ENCODE measurements at regions not wholly inside any gene's neighbourhood (a gene's known extent, or its start where the extent isn't known, plus 50 kb on each side); places are given as distances from the start of the nearest gene placed in this dataset.

DNA sequence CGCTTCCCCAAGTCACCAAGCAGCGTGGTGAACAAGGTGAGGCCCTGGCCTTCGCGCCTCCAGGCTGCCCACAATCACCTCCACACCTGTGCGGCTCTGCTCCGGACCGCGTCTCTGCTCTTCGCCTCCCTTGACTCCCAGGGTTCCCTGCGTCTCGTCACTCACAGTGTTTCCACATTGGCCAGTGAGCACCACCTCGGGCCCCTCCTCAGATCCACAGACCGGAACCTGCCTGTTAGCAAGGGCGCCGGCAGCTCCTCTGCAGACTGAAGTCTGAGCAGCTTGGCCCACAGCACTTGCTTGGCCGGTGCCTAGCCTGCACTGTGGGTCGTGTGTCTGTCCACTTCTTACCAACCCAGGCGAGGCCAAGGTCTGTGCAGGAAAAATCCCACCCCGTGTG, 155.3 kb upstream of the ALKAL2 start:
- no peak for TF ChIP-seq POLR2A (IDR thresholded peaks at IDR 0.05)
- TF ChIP-seq, protein P1, sequence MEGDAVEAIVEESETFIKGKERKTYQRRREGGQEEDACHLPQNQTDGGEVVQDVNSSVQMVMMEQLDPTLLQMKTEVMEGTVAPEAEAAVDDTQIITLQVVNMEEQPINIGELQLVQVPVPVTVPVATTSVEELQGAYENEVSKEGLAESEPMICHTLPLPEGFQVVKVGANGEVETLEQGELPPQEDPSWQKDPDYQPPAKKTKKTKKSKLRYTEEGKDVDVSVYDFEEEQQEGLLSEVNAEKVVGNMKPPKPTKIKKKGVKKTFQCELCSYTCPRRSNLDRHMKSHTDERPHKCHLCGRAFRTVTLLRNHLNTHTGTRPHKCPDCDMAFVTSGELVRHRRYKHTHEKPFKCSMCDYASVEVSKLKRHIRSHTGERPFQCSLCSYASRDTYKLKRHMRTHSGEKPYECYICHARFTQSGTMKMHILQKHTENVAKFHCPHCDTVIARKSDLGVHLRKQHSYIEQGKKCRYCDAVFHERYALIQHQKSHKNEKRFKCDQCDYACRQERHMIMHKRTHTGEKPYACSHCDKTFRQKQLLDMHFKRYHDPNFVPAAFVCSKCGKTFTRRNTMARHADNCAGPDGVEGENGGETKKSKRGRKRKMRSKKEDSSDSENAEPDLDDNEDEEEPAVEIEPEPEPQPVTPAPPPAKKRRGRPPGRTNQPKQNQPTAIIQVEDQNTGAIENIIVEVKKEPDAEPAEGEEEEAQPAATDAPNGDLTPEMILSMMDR (IDR thresholded peaks at IDR 0.05), result no peak
